Adipocyte (in vitro differentiated cells): ENCODE measurements at regions not wholly inside any gene's neighbourhood (a gene's known extent, or its start where the extent isn't known, plus 50 kb on each side); places are given as distances from the start of the nearest gene placed in this dataset.
"Not testable (repeated sequence)": the region's sequence is repeated elsewhere in the genome, so short reads cannot be mapped to it uniquely, and the experiment has no call there.

Experiments
- DNase-seq: peaks from one replicate; pipeline ENCODE4 v3.0.0-alpha.2; 2015; ENCODE audit warnings: low read depth
- H3K27me3 ChIP-seq: replicated peaks from 2 replicates; pipeline ENCODE4 v1.7.0; 2013; ENCODE audit warnings: mild to moderate bottlenecking, low read length, moderate library complexity; ENCODE audit not compliant: control insufficient read depth, insufficient read depth
- H3K36me3 ChIP-seq: 2 replicates; pipeline ENCODE4 v1.7.0; 2013; ENCODE audit warnings: low read length, mild to moderate bottlenecking, moderate library complexity; ENCODE audit not compliant: control insufficient read depth, insufficient read depth, severe bottlenecking
- H3K4me1 ChIP-seq: 2 replicates; pipeline ENCODE4 v1.7.0; 2013; ENCODE audit warnings: mild to moderate bottlenecking, low read length, moderate library complexity; ENCODE audit not compliant: control insufficient read depth, insufficient read depth
- H3K4me3 ChIP-seq: 2 replicates; pipeline ENCODE4 v1.7.0; 2013; ENCODE audit warnings: mild to moderate bottlenecking, low read length, moderate library complexity
- H3K9ac ChIP-seq: 2 replicates; pipeline ENCODE4 v1.7.0; 2013; ENCODE audit warnings: mild to moderate bottlenecking, low read length, moderate library complexity
- H3K9me3 ChIP-seq: 2 replicates; pipeline ENCODE4 v1.7.0; 2013; ENCODE audit warnings: mild to moderate bottlenecking, low read length, moderate library complexity; ENCODE audit not compliant: control insufficient read depth

- DNase-seq, result no peak
- Histone ChIP-seq H3K9ac (no peak overlapping the region), H3K36me3 (no peaks in the 10 kb centered on the region), H3K4me3 (no peak overlapping the region), H3K27me3 (peaks cover 10% of the 10 kb centered on the region), H3K4me1 (no peaks in the 10 kb centered on the region), H3K9me3 (no peaks in the 10 kb centered on the region)
These were observed 196.4 kb upstream of the HDAC4 start for GRCh38 chr2:239597216-239597615.

GRCh38 chr2:239596792-239597191 lies 196.0 kb upstream of the HDAC4 start:
- DNase-seq, result no peak
- Histone ChIP-seq H3K9ac (no peak overlapping the region), H3K4me3 (no peak overlapping the region), H3K9me3 (no peaks in the 10 kb centered on the region), H3K27me3 (peaks cover 10% of the 10 kb centered on the region), H3K4me1 (no peaks in the 10 kb centered on the region), H3K36me3 (no peaks in the 10 kb centered on the region)

GRCh38 chr2:239596253-239596652 lies 195.4 kb upstream of the HDAC4 start:
- Histone ChIP-seq H3K36me3 (no peaks in the 10 kb centered on the region), H3K4me3 (no peak overlapping the region), H3K27me3 (peaks cover 7% of the 10 kb centered on the region), H3K9me3 (no peaks in the 10 kb centered on the region), H3K9ac (no peak overlapping the region), H3K4me1 (no peaks in the 10 kb centered on the region)
- no peak for DNase-seq

- no peaks in the 10 kb centered on the region for H3K9me3 ChIP-seq
- H3K36me3 ChIP-seq, result no peaks in the 10 kb centered on the region
- no peak overlapping the region for H3K4me3 ChIP-seq
- no peak overlapping the region for H3K9ac ChIP-seq
- DNase-seq, result no peak
- no peaks in the 10 kb centered on the region for H3K4me1 ChIP-seq
- H3K27me3 ChIP-seq, result peaks cover 4% of the 10 kb centered on the region
These were observed 194.9 kb upstream of the HDAC4 start for GRCh38 chr2:239595726-239596125.

- Histone ChIP-seq H3K4me3 (no peak overlapping the region), H3K9me3 (no peaks in the 10 kb centered on the region), H3K27me3 (peaks cover 4% of the 10 kb centered on the region), H3K9ac (no peak overlapping the region), H3K36me3 (no peaks in the 10 kb centered on the region), H3K4me1 (no peaks in the 10 kb centered on the region)
- no peak for DNase-seq
These were observed 194.2 kb upstream of the HDAC4 start for GRCh38 chr2:239594772-239595608.

GRCh38 chr2:239594019-239594771 lies 193.4 kb upstream of the HDAC4 start:
- Histone ChIP-seq H3K27me3 (peaks cover 4% of the 10 kb centered on the region), H3K36me3 (no peaks in the 10 kb centered on the region), H3K9ac (no peak overlapping the region), H3K4me1 (no peaks in the 10 kb centered on the region), H3K4me3 (no peak overlapping the region), H3K9me3 (no peaks in the 10 kb centered on the region)
- no peak for DNase-seq

GRCh38 chr2:239593455-239593854 lies 192.6 kb upstream of the HDAC4 start:
- Histone ChIP-seq H3K36me3 (no peaks in the 10 kb centered on the region), H3K9me3 (no peaks in the 10 kb centered on the region), H3K4me1 (no peaks in the 10 kb centered on the region), H3K9ac (no peak overlapping the region), H3K4me3 (no peak overlapping the region), H3K27me3 (peaks cover 10% of the 10 kb centered on the region)
- no peak for DNase-seq

- H3K9ac ChIP-seq, H3K36me3 ChIP-seq, H3K4me3 ChIP-seq, DNase-seq, H3K9me3 ChIP-seq, H3K4me1 ChIP-seq: not testable (repeated sequence)
- H3K27me3 ChIP-seq, result peaks cover 16% of the 10 kb centered on the region
These were observed 191.9 kb upstream of the HDAC4 start for GRCh38 chr2:239592629-239593290.

GRCh38 chr2:239590995-239591915 lies 190.4 kb upstream of the HDAC4 start:
- Histone ChIP-seq H3K9ac (no peak overlapping the region), H3K9me3 (no peaks in the 10 kb centered on the region), H3K27me3 (peaks cover 27% of the 10 kb centered on the region), H3K36me3 (no peaks in the 10 kb centered on the region), H3K4me3 (no peak overlapping the region), H3K4me1 (no peaks in the 10 kb centered on the region)
- DNase-seq, result no peak

- H3K27me3 ChIP-seq, result peaks cover 23% of the 10 kb centered on the region
- H3K36me3 ChIP-seq, result no peaks in the 10 kb centered on the region
- no peaks in the 10 kb centered on the region for H3K4me1 ChIP-seq
- no peaks in the 10 kb centered on the region for H3K9me3 ChIP-seq
- no peak overlapping the region for H3K4me3 ChIP-seq
- DNase-seq, result no peak
- no peak overlapping the region for H3K9ac ChIP-seq
These were observed 189.5 kb upstream of the HDAC4 start for GRCh38 chr2:239590276-239590675.
